HFF-Myc (cell line): ENCODE measurements at regions not wholly inside any gene's neighbourhood (a gene's known extent, or its start where the extent isn't known, plus 50 kb on each side); places are given as distances from the start of the nearest gene placed in this dataset.
"Not testable (repeated sequence)": the region's sequence is repeated elsewhere in the genome, so short reads cannot be mapped to it uniquely, and the experiment has no call there.

Experiments
- DNase-seq: peaks from one replicate; pipeline ENCODE4 v3.0.0-alpha.2; 2011; ENCODE audit warnings: low read depth; ENCODE audit errors: extremely low read depth
- H3K4me3 ChIP-seq: replicated peaks from 2 replicates; pipeline ENCODE4 v1.5.1; 2011; ENCODE audit warnings: low read depth, mild to moderate bottlenecking, control low read depth, low read length
- TF ChIP-seq, protein P1 (sequence below): IDR thresholded peaks from 2 replicates; pipeline ENCODE4 v1.5.1; 2012; ENCODE audit warnings: mild to moderate bottlenecking, low read depth, low read length, control low read depth; ENCODE audit errors: missing control alignments

DNA sequence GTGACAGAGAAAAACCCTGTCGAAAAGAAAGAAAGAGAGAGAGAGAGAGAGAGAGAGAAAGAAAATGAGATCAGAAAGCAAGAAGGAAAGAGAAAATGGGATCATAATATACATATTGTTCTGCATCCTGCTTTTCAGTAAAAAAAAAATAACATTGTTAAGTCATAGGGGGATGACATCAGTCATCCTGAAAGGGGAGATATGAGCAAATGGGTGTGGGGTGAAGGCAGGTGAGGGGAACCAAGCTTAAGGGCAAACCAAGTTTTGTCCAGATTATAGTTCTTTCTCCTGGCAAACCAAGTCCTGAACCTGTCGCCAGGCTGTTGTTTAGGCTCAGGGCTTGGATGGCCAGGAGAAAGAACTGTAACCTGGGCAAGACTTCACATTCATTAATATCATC, 92.6 kb upstream of the TMTC4 start:
- TF ChIP-seq, protein P1, sequence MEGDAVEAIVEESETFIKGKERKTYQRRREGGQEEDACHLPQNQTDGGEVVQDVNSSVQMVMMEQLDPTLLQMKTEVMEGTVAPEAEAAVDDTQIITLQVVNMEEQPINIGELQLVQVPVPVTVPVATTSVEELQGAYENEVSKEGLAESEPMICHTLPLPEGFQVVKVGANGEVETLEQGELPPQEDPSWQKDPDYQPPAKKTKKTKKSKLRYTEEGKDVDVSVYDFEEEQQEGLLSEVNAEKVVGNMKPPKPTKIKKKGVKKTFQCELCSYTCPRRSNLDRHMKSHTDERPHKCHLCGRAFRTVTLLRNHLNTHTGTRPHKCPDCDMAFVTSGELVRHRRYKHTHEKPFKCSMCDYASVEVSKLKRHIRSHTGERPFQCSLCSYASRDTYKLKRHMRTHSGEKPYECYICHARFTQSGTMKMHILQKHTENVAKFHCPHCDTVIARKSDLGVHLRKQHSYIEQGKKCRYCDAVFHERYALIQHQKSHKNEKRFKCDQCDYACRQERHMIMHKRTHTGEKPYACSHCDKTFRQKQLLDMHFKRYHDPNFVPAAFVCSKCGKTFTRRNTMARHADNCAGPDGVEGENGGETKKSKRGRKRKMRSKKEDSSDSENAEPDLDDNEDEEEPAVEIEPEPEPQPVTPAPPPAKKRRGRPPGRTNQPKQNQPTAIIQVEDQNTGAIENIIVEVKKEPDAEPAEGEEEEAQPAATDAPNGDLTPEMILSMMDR = no peak
- DNase-seq = no peak

DNA sequence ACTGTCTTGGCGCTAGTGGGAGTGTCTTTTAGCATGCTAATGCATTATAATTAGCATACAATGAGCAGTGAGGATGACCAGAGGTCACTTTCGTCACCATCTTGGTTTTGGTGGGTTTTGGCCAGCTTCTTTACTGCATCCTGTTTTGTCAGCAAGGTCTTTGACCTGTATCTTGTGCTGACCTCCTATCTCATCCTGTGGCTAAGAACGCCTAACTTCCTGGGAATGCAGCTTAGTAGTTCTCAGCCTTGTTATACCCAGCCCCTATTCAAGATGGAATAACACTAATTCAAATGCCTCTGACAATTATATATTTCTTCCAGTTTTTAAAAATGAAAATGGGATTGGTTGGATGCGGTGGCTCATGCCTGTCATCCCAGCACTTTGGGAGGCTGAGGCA, 92.0 kb upstream of the TMTC4 start:
- DNase-seq, H3K4me3 ChIP-seq: not testable (repeated sequence)

More for the DNA sequence above, 92.6 kb upstream of the TMTC4 start:
- no peak overlapping the region for H3K4me3 ChIP-seq

DNA sequence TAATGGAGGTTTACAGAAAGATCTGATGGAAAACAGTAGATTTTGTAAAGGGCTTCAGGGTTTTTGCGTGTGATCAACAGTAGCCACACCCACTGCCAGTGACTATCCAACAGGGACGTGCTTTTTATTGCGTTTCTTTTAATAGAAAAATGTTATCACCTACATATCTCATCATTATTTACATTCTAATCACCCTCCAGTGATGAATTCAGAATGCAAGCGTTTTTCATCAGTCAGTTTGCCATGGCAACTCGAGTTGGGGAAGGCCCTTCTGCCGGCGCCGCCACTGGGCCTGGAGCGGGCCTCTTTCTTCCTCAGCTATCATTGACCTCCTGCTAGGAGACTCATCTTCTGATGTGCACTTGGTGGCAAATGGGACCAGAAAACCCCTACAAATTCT, 90.3 kb upstream of the TMTC4 start:
- DNase-seq = no peak
- H3K4me3 ChIP-seq = no peak overlapping the region
- TF ChIP-seq, protein P1 = no peak

DNA sequence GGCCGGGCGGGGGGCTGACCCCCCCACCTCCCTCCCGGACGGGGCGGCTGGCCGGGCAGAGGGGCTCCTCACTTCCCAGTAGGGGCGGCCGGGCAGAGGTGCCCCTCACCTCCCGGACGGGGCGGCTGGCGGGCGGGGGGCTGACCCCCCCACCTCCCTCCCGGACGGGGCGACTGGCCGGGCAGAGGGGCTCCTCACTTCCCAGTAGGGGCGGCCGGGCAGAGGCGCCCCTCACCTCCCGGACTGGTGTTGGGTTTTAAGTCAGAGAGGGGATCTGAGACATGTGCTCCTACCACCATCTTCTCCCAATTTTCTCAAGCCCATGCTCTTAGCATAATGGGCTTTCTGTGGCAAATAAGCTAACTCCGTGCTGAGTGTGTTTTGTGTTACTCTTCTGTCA, 87.5 kb upstream of the TMTC4 start:
- not testable (repeated sequence) for H3K4me3 ChIP-seq

DNA sequence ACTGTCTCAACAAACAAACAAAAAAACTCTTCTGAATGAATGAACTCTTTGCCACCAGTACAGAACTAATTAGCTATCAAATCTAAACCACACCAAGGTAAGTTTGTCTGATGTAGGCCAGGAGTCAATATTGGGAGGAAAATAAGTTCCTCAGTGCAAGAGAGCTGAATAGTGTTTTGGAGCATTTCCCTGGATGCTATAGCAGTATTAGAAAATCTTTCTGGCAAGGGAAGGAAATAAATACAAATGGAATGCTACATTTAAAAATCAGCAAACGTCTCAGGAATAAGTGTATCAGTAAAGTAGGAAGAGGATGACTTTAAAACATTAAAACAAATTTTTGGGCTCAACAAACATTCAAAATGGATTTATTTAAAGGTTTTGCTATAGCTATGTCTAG, 81.3 kb upstream of the TMTC4 start:
- TF ChIP-seq, protein P1 = no peak
- no peak for DNase-seq
- no peak overlapping the region for H3K4me3 ChIP-seq

More for the DNA sequence above, 87.5 kb upstream of the TMTC4 start:
- DNase-seq = not testable (repeated sequence)

DNA sequence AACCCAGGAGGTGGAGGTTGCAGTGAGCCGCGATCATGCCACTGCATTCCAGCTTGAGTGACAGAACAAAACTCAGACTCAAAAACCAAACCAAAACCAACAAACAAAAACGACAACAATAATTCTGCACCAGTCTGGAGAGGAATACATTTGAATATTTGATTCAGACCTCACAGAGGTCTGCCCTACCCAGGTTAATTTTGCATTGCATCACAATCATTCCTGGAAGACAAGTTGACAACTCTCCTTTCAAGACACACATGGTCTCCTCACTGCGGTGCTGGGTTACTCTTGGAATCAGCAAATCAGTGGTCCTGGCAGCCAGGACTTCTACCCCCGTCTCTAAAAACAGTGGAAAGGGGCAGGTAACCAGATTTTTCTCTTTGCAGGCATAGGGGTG, 79.9 kb upstream of the TMTC4 start:
- no peak for DNase-seq
- no peak overlapping the region for H3K4me3 ChIP-seq
- TF ChIP-seq, protein P1 = no peak

DNA sequence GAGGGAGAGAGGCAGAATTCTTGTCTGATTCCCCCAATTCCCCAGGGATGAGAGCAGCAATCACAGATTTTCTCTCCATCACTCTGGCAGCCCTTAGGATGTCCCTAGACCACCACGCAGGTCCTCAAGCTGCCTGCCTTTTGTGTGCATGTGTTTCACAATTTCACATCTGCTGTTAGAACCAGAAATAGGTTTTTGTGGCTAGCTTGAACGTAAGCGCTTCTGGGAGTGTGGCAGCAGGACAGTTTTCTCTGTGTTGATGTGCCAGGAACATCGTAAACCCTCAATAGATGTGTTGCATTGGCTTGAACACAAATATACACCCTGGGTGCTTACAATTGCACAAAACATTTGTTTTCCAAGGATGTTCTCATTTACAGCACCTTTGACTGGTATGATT, 78.8 kb upstream of the TMTC4 start:
- no peak for DNase-seq
- H3K4me3 ChIP-seq = no peak overlapping the region
- TF ChIP-seq, protein P1 = no peak

DNA sequence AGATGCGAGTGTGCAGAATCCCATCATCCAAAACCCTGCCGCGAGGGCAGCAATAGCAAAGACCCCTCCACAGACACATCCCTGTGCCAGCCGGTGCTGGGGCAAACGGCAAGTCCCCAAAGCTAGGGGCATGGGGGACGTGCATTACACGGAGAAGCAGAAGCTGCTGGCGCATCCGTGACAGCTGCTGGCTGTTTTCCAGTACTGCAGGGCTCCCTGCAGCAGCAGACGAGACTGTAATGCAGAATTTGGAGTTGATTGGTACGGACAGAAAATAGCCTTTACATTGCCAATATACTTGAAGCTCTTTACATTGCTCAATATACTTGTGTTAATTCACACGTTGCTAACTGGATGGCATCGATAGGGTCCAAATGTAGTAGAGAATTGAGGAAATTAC, 77.2 kb upstream of the TMTC4 start:
- no peak for DNase-seq
- TF ChIP-seq, protein P1 = no peak
- no peak overlapping the region for H3K4me3 ChIP-seq
